Endothelial cell of umbilical vein (primary cell): ENCODE measurements at regions not wholly inside any gene's neighbourhood (a gene's known extent, or its start where the extent isn't known, plus 50 kb on each side); places are given as distances from the start of the nearest gene placed in this dataset.

ENCODE experiments used
- BruUV-seq: library from RNA; stranded (reverse); fragments of 400-500 nt; replicated peaks from 2 replicates; lab custom pipeline; 2021; lab: Mats Ljungman, UMichigan
- CTCF ChIA-PET: fragments of 300-600, 350-600 bp; sonication (Branson Sonifier 250); formaldehyde crosslinking; loops from one replicate; lab custom pipeline; 2021; ENCODE audit warnings: antibody characterized with exemption, inconsistent platforms; lab: Charles Lee
- POLR2A ChIA-PET: fragments of 300-600, 350-600 bp; sonication (Branson Sonifier 250); formaldehyde crosslinking; loops from one replicate; lab custom pipeline; 2021; ENCODE audit warnings: antibody characterized with exemption, inconsistent platforms; lab: Charles Lee
- DNase-seq: peaks from one replicate; pipeline ENCODE4 v3.0.0-alpha.2; 2011; ENCODE audit warnings: low read depth, low spot score
- FAIRE-seq: peaks from 2 replicates; lab custom pipeline; 2011; peaks lifted over from hg19 to GRCh38; lab: Jason Lieb, UNC
- H2AFZ ChIP-seq: 2 replicates; pipeline ENCODE4 v1.6.0; 2012; ENCODE audit warnings: low read depth, low read length, control low read depth, inconsistent platforms
- H3K27ac ChIP-seq: 2 replicates; pipeline ENCODE4 v1.5.1; 2011; ENCODE audit warnings: low read depth, mild to moderate bottlenecking, control low read depth, low read length, moderate library complexity; ENCODE audit not compliant: insufficient read depth
- H3K27me3 ChIP-seq, 2 experiments: 2 replicates each; pipeline versions ENCODE4 v1.6.0 to v1.6.1; 2011; ENCODE audit warnings: low read length in 2 of 2, mixed read lengths in 1 of 2; ENCODE audit not compliant: control insufficient read depth in 2 of 2, insufficient read depth in 2 of 2
- H3K36me3 ChIP-seq, 2 experiments: 2 replicates in 1 of 2; 3 replicates in 1 of 2; pipeline ENCODE4 v1.5.1; 2011; ENCODE audit warnings: low read length in 2 of 2, mild to moderate bottlenecking in 1 of 2, moderate library complexity in 1 of 2; ENCODE audit not compliant: control insufficient read depth in 2 of 2, insufficient read depth in 2 of 2; ENCODE audit errors: extremely low read depth in 1 of 2
- H3K4me1 ChIP-seq: 3 replicates; pipeline ENCODE4 v1.5.1; 2011; ENCODE audit warnings: mild to moderate bottlenecking, low read length; ENCODE audit not compliant: control insufficient read depth, insufficient read depth; ENCODE audit errors: extremely low read depth
- H3K4me2 ChIP-seq: 2 replicates; pipeline ENCODE4 v1.6.1; 2011; ENCODE audit warnings: low read length, control low read depth, mixed read lengths; ENCODE audit not compliant: insufficient read depth
- H3K4me3 ChIP-seq, 3 experiments: fragments of 200-600 bp in 1 of 3; sonication (generic), shearing (Covaris generic) in 1 of 3; replicated peaks in 1 of 3; 2 replicates each; pipeline ENCODE4 v1.5.1; 2011 to 2016; ENCODE audit warnings: control low read depth in 3 of 3, low read length in 3 of 3, mild to moderate bottlenecking in 2 of 3, inconsistent platforms in 1 of 3, low read depth in 1 of 3, moderate library complexity in 1 of 3; ENCODE audit not compliant: insufficient read depth in 1 of 3
- H3K79me2 ChIP-seq: 2 replicates; pipeline ENCODE4 v1.6.0; 2012; ENCODE audit warnings: low read length, inconsistent platforms; ENCODE audit not compliant: control insufficient read depth, insufficient read depth
- H3K9ac ChIP-seq: replicated peaks from 2 replicates; pipeline ENCODE3; 2011; ENCODE audit warnings: low read length, control low read depth; ENCODE audit not compliant: insufficient read depth; ENCODE audit errors: extremely low read depth
- H3K9me1 ChIP-seq: replicated peaks from 3 replicates; pipeline ENCODE4 v1.6.0; 2011; ENCODE audit warnings: mild to moderate bottlenecking, low read length; ENCODE audit not compliant: control insufficient read depth, insufficient read depth; ENCODE audit errors: extremely low read depth
- H3K9me3 ChIP-seq: replicated peaks from 2 replicates; pipeline ENCODE4 v1.5.1; 2012; ENCODE audit warnings: low read length, inconsistent platforms; ENCODE audit not compliant: control insufficient read depth, insufficient read depth
- H4K20me1 ChIP-seq: replicated peaks from 2 replicates; pipeline ENCODE3; 2011; ENCODE audit warnings: mild to moderate bottlenecking, low read length; ENCODE audit not compliant: control insufficient read depth, insufficient read depth; ENCODE audit errors: extremely low read depth
- EZH2 ChIP-seq: IDR thresholded peaks from 2 replicates; pipeline ENCODE4 v1.6.1; 2012; ENCODE audit warnings: borderline replicate concordance, low read depth, mild to moderate bottlenecking, moderate library complexity, low read length, inconsistent platforms; ENCODE audit not compliant: severe bottlenecking
- FOS ChIP-seq: IDR thresholded peaks from 2 replicates; pipeline ENCODE4 v1.6.1; 2011; ENCODE audit warnings: mild to moderate bottlenecking, low read length, moderate library complexity, borderline replicate concordance; ENCODE audit not compliant: insufficient read depth
- GATA2 ChIP-seq: IDR thresholded peaks from 2 replicates; pipeline ENCODE4 v1.7.0; 2011; ENCODE audit warnings: low read depth, mild to moderate bottlenecking, moderate library complexity, mixed read lengths, low read length; ENCODE audit not compliant: insufficient read length, insufficient read depth
- JUN ChIP-seq: IDR thresholded peaks from 2 replicates; pipeline ENCODE4 v1.6.1; 2011; ENCODE audit warnings: borderline replicate concordance, low read depth; ENCODE audit not compliant: insufficient read length, insufficient read depth
- MYC ChIP-seq: IDR thresholded peaks from one replicate; pipeline ENCODE4 v1.6.1; 2011; ENCODE audit warnings: mild to moderate bottlenecking, low read depth, low read length
- POLR2A ChIP-seq: IDR thresholded peaks from 2 replicates; pipeline ENCODE4 v1.6.1; 2012; ENCODE audit warnings: low read depth, mild to moderate bottlenecking, control low read depth, low read length
- POLR2AphosphoS5 ChIP-seq: IDR thresholded peaks from 2 replicates; pipeline ENCODE4 v1.6.1; 2012; ENCODE audit warnings: low read depth, mild to moderate bottlenecking, control low read depth, low read length, moderate library complexity; ENCODE audit not compliant: insufficient read depth
- dilution Hi-C: fragments of 300-500 bp; cut with MboI; formaldehyde crosslinking; loops from one replicate; pipeline ENCODE4 v1.15.0; 2019; ENCODE audit warnings: low sequenced_read_pairs; ENCODE audit not compliant: extremely low pct_ligation_motif_present
- intact Hi-C: fragments of 100-400 bp; cut with micrococcal nuclease; formaldehyde crosslinking; loops from one replicate; pipeline ENCODE4 v1.10.0; 2022
- TF ChIP-seq, protein P1 (sequence below): IDR thresholded peaks from 2 replicates; pipeline ENCODE4 v1.6.1; 2011; ENCODE audit not compliant: insufficient read depth, insufficient read length
- TF ChIP-seq, protein P2 (sequence below), 2 donors: IDR thresholded peaks; 1 replicate in 1 of 2; 2 replicates in 1 of 2; pipeline ENCODE4 v1.5.1; 2011; ENCODE audit warnings: low read length in 2 of 2, mild to moderate bottlenecking in 2 of 2, moderate library complexity in 2 of 2, control low read depth in 1 of 2, inconsistent platforms in 1 of 2, low read depth in 1 of 2; ENCODE audit not compliant: insufficient read depth in 1 of 2; ENCODE audit errors: extremely low read depth in 1 of 2

DNA sequence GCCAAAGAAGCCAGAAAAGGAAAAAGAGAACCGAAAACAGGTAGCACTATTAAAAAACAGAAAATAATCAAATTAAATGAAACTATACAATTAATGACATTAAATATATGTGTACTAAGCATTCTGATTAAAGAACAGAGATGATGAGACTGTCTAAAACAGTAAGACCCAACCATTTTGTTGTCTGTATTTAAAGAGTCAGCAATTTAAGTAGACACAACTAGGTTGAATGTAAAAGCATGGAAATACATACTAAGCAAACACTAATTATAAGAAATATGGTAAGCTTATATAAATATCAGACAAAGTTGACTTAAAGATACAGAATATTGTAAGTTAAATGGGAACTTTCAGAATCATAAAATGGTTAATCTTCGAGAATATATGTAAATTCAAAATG, 774.6 kb upstream of the RAG2 start:
- FAIRE-seq: no peak
- DNase-seq: no peak
- no peak overlapping the region for H2AFZ ChIP-seq
- CTCF ChIA-PET: no interaction called here
- H3K27ac ChIP-seq: no peak overlapping the region
- H3K4me2 ChIP-seq: no peak overlapping the region
- H3K9me3 ChIP-seq: no peaks in the 10 kb centered on the region
- no TSS peak for BruUV-seq
- H3K79me2 ChIP-seq: no peaks in the 10 kb centered on the region
- H3K4me3 ChIP-seq: no peak overlapping the region
- H3K4me1 ChIP-seq: no peaks in the 10 kb centered on the region
- no peaks in the 10 kb centered on the region for H3K27me3 ChIP-seq
- no peaks in the 10 kb centered on the region for H4K20me1 ChIP-seq
- no peaks in the 10 kb centered on the region for H3K36me3 ChIP-seq
- no peak overlapping the region for H3K9ac ChIP-seq
- TF ChIP-seq, protein P1, sequence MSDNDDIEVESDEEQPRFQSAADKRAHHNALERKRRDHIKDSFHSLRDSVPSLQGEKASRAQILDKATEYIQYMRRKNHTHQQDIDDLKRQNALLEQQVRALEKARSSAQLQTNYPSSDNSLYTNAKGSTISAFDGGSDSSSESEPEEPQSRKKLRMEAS: no peak
- TF ChIP-seq FOS (no peak), MYC (no peak), JUN (no peak), POLR2AphosphoS5 (no peak), EZH2 (no peak), GATA2 (no peak), POLR2A (no peak)
- TF ChIP-seq, protein P2, sequence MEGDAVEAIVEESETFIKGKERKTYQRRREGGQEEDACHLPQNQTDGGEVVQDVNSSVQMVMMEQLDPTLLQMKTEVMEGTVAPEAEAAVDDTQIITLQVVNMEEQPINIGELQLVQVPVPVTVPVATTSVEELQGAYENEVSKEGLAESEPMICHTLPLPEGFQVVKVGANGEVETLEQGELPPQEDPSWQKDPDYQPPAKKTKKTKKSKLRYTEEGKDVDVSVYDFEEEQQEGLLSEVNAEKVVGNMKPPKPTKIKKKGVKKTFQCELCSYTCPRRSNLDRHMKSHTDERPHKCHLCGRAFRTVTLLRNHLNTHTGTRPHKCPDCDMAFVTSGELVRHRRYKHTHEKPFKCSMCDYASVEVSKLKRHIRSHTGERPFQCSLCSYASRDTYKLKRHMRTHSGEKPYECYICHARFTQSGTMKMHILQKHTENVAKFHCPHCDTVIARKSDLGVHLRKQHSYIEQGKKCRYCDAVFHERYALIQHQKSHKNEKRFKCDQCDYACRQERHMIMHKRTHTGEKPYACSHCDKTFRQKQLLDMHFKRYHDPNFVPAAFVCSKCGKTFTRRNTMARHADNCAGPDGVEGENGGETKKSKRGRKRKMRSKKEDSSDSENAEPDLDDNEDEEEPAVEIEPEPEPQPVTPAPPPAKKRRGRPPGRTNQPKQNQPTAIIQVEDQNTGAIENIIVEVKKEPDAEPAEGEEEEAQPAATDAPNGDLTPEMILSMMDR (IDR thresholded peaks at IDR 0.05; ENCODE audit: extremely low read depth in 1 of 2, insufficient read depth in 1 of 2, low read depth in 1 of 2, low read length in 2 of 2): no peak
- POLR2A ChIA-PET: no interaction called here
- intact Hi-C loops: no loop called here
- dilution Hi-C loops: no loop called here
- H3K9me1 ChIP-seq: no peaks in the 10 kb centered on the region
